HEK293 (cell line): ENCODE measurements at regions not wholly inside any gene's neighbourhood (a gene's known extent, or its start where the extent isn't known, plus 50 kb on each side); places are given as distances from the start of the nearest gene placed in this dataset.
"Not testable (repeated sequence)": the region's sequence is repeated elsewhere in the genome, so short reads cannot be mapped to it uniquely, and the experiment has no call there.

Experiments
- CTCF ChIA-PET: fragments of 350-600 bp; formaldehyde crosslinking; extraction: SDS; loops from one replicate; lab custom pipeline; 2021; ENCODE audit warnings: antibody characterized with exemption; lab: Yijun Ruan, JAX
- POLR2A ChIA-PET: fragments of 300-600 bp; formaldehyde crosslinking; extraction: SDS; loops from one replicate; lab custom pipeline; 2020; ENCODE audit warnings: antibody characterized with exemption, inconsistent platforms; lab: Yijun Ruan, JAX
- H3K27ac ChIP-seq: fragments of 200-500 bp; sonication (Bioruptor generic); 2 replicates; pipeline ENCODE4 v1.5.1; 2014; ENCODE audit warnings: low read depth, low read length, control low read depth, inconsistent platforms; ENCODE audit errors: extremely low read depth
- H3K36me3 ChIP-seq, 2 experiments: fragments of 200-500 bp in 1 of 2; sonication (Bioruptor generic) in 1 of 2; 1 replicate in 1 of 2; 2 replicates in 1 of 2; pipeline ENCODE4 v1.5.1; 2014 to 2017; ENCODE audit warnings: inconsistent platforms in 2 of 2, low read length in 2 of 2; ENCODE audit not compliant: control insufficient read depth in 2 of 2, insufficient read depth in 1 of 2
- H3K4me1 ChIP-seq: fragments of 200-500 bp; sonication (Bioruptor generic); 2 replicates; pipeline ENCODE4 v1.5.1; 2014; ENCODE audit warnings: mild to moderate bottlenecking, low read length, inconsistent platforms; ENCODE audit not compliant: control insufficient read depth, insufficient read depth
- H3K4me3 ChIP-seq: 2 replicates; pipeline ENCODE4 v1.5.1; 2011; ENCODE audit warnings: low read depth, mild to moderate bottlenecking, control low read depth, low read length, moderate library complexity
- H3K9me3 ChIP-seq: fragments of 200-500 bp; sonication (Bioruptor generic); 2 replicates; pipeline ENCODE4 v1.5.1; 2014; ENCODE audit warnings: low read depth, low read length, inconsistent platforms; ENCODE audit not compliant: control insufficient read depth, insufficient read depth
- TF ChIP-seq, protein P1 (sequence below): fragments of 450-650 bp; formaldehyde crosslinking; IDR thresholded peaks from 2 replicates; pipeline ENCODE4 v1.5.1; 2016; ENCODE audit warnings: missing biosample characterization, missing genetic modification characterization

GRCh38 chr4:3595627-3596291 is 63.5 kb upstream of the LRPAP1 start:
- H3K27ac ChIP-seq, CTCF ChIA-PET, H3K9me3 ChIP-seq, H3K4me1 ChIP-seq, H3K4me3 ChIP-seq, POLR2A ChIA-PET, H3K36me3 ChIP-seq: not testable (repeated sequence)

- POLR2A ChIA-PET, H3K36me3 ChIP-seq: not testable (repeated sequence)
These were observed 62.5 kb upstream of the LRPAP1 start for GRCh38 chr4:3594751-3595150.

DNA sequence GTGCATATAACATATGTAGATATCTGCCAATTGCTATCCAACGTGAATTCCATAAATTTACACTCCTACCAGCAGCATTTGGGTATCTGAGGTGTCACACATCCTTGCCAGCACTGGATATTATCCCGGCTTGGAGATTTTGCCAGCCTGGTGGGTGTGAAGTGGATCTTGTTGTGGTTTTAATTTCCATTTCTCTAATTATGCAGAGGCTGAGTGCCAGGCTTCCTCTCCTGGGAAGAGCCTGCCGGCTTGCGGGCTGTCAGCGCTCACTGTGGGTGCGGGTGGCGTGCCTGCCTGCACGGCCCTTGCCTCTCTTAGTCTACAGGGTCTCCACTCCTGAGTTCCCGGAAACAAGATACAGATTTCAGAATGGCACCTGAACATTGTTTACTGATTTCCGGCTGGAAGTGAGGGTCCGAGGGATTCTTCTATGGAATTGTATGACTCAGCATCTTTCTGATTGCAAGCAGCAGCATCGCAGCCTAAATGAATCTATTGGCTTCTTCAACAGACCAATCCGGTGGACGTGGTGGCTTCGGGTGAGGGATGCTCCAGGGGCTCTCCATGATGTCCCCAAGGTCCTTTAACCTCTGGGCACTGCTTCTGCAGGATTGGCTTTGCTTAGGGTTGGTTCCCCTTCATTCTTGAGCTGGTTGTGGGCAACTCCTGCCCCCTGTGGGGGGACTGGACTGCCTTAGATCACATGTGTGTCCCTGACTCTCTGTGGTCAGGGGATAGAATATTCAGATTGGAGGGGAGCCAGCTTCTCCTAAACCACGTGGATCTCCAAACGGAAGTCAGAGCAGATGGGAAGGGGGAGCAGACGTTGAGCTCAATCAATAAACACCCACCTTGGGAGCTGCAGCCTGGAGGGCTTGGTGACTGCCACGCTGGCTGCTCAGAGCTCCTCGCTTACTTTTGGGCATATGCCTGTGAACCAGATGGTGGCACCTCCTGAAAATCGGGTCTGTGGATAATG is 58.0 kb upstream of the LRPAP1 start:
- H3K4me1 ChIP-seq, H3K9me3 ChIP-seq, CTCF ChIA-PET, POLR2A ChIA-PET, H3K4me3 ChIP-seq, H3K27ac ChIP-seq, H3K36me3 ChIP-seq: not testable (repeated sequence)

More at GRCh38 chr4:3594751-3595150, 62.5 kb upstream of the LRPAP1 start:
- H3K4me1 ChIP-seq, H3K4me3 ChIP-seq, CTCF ChIA-PET, H3K9me3 ChIP-seq, H3K27ac ChIP-seq: not testable (repeated sequence)

- H3K4me1 ChIP-seq, H3K36me3 ChIP-seq, CTCF ChIA-PET, POLR2A ChIA-PET, H3K4me3 ChIP-seq, H3K27ac ChIP-seq, H3K9me3 ChIP-seq: not testable (repeated sequence)
These were observed 57.2 kb upstream of the LRPAP1 start for GRCh38 chr4:3589379-3589778.

DNA sequence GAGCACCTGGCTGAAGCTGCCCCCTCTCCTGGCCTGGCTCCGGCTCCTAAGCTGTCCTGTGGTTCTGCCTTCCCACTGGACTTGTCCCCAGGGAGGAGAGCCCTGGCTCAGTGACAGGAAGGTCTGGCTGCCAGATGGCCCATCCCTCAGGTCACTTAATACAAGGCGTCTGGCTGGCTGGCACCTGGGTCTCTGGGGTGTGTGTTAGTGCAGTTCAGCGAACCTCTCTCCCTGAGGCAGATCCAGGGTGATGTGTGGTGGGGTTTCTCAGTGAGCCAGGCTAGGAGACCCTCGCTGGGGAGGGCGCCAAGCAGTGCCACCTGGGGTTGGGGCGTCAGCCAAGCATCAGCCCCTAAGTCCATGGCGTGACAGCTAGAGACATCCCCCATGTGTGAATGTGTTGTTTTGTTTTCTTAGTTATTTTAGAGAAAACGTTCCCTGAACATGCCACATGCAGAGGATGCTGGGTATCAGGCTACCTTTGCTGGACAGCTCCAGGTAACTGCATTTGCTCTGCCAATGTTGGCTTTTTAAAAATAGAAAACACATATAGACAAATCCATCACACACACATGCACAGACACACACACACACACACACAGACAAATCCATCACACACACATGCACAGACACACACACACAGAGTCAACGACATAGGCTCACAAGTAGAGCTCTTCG is 56.4 kb upstream of the LRPAP1 start:
- POLR2A ChIA-PET, H3K9me3 ChIP-seq: not testable (repeated sequence)

GRCh38 chr4:3586596-3586995 is 54.4 kb upstream of the LRPAP1 start:
- CTCF ChIA-PET, H3K36me3 ChIP-seq, H3K4me3 ChIP-seq, POLR2A ChIA-PET, H3K27ac ChIP-seq, H3K4me1 ChIP-seq, H3K9me3 ChIP-seq: not testable (repeated sequence)

More for the DNA sequence above, 56.4 kb upstream of the LRPAP1 start:
- H3K27ac ChIP-seq, H3K4me3 ChIP-seq, H3K36me3 ChIP-seq, H3K4me1 ChIP-seq, CTCF ChIA-PET: not testable (repeated sequence)
- TF ChIP-seq, protein P1, sequence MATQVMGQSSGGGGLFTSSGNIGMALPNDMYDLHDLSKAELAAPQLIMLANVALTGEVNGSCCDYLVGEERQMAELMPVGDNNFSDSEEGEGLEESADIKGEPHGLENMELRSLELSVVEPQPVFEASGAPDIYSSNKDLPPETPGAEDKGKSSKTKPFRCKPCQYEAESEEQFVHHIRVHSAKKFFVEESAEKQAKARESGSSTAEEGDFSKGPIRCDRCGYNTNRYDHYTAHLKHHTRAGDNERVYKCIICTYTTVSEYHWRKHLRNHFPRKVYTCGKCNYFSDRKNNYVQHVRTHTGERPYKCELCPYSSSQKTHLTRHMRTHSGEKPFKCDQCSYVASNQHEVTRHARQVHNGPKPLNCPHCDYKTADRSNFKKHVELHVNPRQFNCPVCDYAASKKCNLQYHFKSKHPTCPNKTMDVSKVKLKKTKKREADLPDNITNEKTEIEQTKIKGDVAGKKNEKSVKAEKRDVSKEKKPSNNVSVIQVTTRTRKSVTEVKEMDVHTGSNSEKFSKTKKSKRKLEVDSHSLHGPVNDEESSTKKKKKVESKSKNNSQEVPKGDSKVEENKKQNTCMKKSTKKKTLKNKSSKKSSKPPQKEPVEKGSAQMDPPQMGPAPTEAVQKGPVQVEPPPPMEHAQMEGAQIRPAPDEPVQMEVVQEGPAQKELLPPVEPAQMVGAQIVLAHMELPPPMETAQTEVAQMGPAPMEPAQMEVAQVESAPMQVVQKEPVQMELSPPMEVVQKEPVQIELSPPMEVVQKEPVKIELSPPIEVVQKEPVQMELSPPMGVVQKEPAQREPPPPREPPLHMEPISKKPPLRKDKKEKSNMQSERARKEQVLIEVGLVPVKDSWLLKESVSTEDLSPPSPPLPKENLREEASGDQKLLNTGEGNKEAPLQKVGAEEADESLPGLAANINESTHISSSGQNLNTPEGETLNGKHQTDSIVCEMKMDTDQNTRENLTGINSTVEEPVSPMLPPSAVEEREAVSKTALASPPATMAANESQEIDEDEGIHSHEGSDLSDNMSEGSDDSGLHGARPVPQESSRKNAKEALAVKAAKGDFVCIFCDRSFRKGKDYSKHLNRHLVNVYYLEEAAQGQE (tag by site-specific recombination), result peak; percentile 68

- CTCF ChIA-PET, H3K9me3 ChIP-seq, H3K27ac ChIP-seq, POLR2A ChIA-PET, H3K4me3 ChIP-seq, H3K36me3 ChIP-seq, H3K4me1 ChIP-seq: not testable (repeated sequence)
These were observed 53.3 kb upstream of the LRPAP1 start for GRCh38 chr4:3585567-3585966.
